ENCODE measurements at regions not wholly inside any gene's neighbourhood (a gene's known extent, or its start where the extent isn't known, plus 50 kb on each side); places are given as distances from the start of the nearest gene placed in this dataset.
"Not testable (repeated sequence)": the region's sequence is repeated elsewhere in the genome, so short reads cannot be mapped to it uniquely, and the experiment has no call there.

GRCh38 chr2:64742678-64743077 is 89.0 kb upstream of the SERTAD2 start:
- ATAC-seq (ENCODE audit: low FRiP score) (no peak), DNase-seq (ENCODE audit: low spot score) (no peak)
- no peak for TF ChIP-seq CTCF (IDR thresholded peaks at IDR 0.05)

GRCh38 chr2:64743739-64744330 is 90.1 kb upstream of the SERTAD2 start:
- ATAC-seq (ENCODE audit: low FRiP score) (no peak), DNase-seq (ENCODE audit: low spot score) (no peak)
- TF ChIP-seq CTCF (IDR thresholded peaks at IDR 0.05) = no peak

- DNase-seq (ENCODE audit: low spot score) = no peak
- TF ChIP-seq CTCF (IDR thresholded peaks at IDR 0.05) = no peak
- no peak for ATAC-seq (ENCODE audit: low FRiP score)
These were observed 91.8 kb upstream of the SERTAD2 start for GRCh38 chr2:64745562-64745961.

- ATAC-seq (ENCODE audit: low FRiP score); DNase-seq (ENCODE audit: low spot score): not testable (repeated sequence)
These were observed 94.0 kb upstream of the SERTAD2 start for GRCh38 chr2:64747690-64748091.

- no peak for DNase-seq (ENCODE audit: low spot score)
- ATAC-seq (ENCODE audit: low FRiP score) = no peak
- no peak for TF ChIP-seq CTCF (IDR thresholded peaks at IDR 0.05)
These were observed 94.4 kb upstream of the SERTAD2 start for GRCh38 chr2:64748147-64748546.

GRCh38 chr2:64748561-64748960 is 94.8 kb upstream of the SERTAD2 start:
- no peak for TF ChIP-seq CTCF (IDR thresholded peaks at IDR 0.05)
- DNase-seq (ENCODE audit: low spot score) = no peak
- ATAC-seq (ENCODE audit: low FRiP score) = no peak

- TF ChIP-seq CTCF (IDR thresholded peaks at IDR 0.05) = no peak
- ATAC-seq (ENCODE audit: low FRiP score) (no peak), DNase-seq (ENCODE audit: low spot score) (no peak)
These were observed 95.7 kb upstream of the SERTAD2 start for GRCh38 chr2:64749446-64749845.
